Activated T-helper 17 cell treated with anti-CD3 and anti-CD28 coated beads, Interleukin-2, amount 50 U/mL, for 72 hours (primary cell): ENCODE measurements at regions not wholly inside any gene's neighbourhood (a gene's known extent, or its start where the extent isn't known, plus 50 kb on each side); places are given as distances from the start of the nearest gene placed in this dataset.

Experiments used
- ATAC-seq: fragments of 150-1000 bp; cut with Tn5 transposase; replicated peaks from 2 replicates; pipeline ENCODE4 v1.10.0; 2021; ENCODE audit warnings: mild to moderate bottlenecking, moderate library complexity
- H3K27ac Mint-ChIP-seq: one replicate; pipeline ENCODE4 v1.8.0; 2022; ENCODE audit warnings: mixed read lengths
- H3K27me3 Mint-ChIP-seq: one replicate; pipeline ENCODE4 v1.8.0; 2022; ENCODE audit warnings: mixed read lengths
- H3K36me3 Mint-ChIP-seq: one replicate; pipeline ENCODE4 v1.8.0; 2022; ENCODE audit warnings: low read depth, mild to moderate bottlenecking, mixed read lengths
- H3K4me1 Mint-ChIP-seq: one replicate; pipeline ENCODE4 v1.8.0; 2022; ENCODE audit warnings: mixed read lengths
- H3K4me3 Mint-ChIP-seq: one replicate; pipeline ENCODE4 v1.8.0; 2022; ENCODE audit warnings: mild to moderate bottlenecking, mixed read lengths
- H3K9me3 Mint-ChIP-seq: one replicate; pipeline ENCODE4 v1.8.0; 2022; ENCODE audit warnings: mixed read lengths

- no peaks in the 10 kb centered on the region for H3K27me3 Mint-ChIP-seq
- no peaks in the 10 kb centered on the region for H3K9me3 Mint-ChIP-seq
- H3K36me3 Mint-ChIP-seq, result no peaks in the 10 kb centered on the region
- no peak overlapping the region for H3K27ac Mint-ChIP-seq
- H3K4me3 Mint-ChIP-seq, result no peak overlapping the region
- H3K4me1 Mint-ChIP-seq, result no peaks in the 10 kb centered on the region
- ATAC-seq, result no peak
Observed at GRCh38 chr6:42512579-42512978, 51.2 kb upstream of the UBR2 start.

DNA sequence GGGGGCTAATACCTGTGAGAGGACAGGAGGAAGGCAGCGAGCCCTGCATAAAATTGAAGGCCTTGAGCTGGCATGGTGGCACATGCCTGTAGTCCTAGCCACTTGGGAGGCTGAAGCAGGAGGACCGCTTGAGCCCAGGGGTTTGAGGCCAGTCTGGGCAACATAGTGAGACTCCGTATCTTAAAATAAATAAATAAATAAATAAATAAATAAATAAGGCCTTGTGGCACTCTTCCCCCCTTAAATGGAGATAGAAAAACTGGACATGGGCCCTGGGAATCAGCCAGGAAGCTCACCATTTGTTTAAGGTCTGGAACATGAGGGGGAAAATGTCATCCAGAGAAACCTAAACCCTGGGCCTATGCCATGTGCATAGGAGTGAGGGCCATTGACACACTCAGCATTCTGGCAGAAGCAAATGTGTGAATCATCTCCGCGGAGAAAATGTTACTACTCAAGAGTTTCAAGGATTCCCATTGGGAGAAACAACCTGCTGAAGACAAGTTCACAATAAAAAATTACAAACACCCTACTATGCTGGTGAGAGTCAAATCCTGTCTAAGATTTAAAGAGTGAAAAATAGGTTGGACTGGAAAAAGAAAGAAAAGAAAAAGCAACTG lies 51.9 kb upstream of the UBR2 start:
- no peaks in the 10 kb centered on the region for H3K36me3 Mint-ChIP-seq
- peaks cover 3% of the 10 kb centered on the region for H3K27me3 Mint-ChIP-seq
- ATAC-seq, result no peak

DNA sequence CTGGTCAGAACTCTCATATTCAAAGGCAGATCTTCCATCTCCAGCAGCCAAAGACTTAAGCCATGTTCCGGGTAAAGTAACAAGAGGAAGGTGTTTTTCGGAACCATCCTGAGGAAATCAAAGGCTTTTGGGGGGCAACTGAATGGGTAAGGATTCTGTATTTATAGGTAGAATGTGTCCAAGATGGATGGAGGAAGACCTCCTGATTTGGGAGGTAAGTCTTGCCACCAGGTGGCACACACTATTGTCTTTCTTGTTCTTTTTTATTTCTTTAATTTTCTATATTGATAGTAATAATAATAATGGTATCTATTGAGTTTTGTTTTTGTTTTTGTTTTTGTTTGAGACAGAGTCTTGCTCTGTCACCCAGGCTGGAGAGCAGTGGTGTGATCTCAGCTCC lies 53.0 kb upstream of the UBR2 start:
- no peak overlapping the region for H3K27ac Mint-ChIP-seq
- H3K36me3 Mint-ChIP-seq, result no peaks in the 10 kb centered on the region
- no peaks in the 10 kb centered on the region for H3K9me3 Mint-ChIP-seq
- H3K4me3 Mint-ChIP-seq, result no peak overlapping the region
- H3K27me3 Mint-ChIP-seq, result peaks cover 3% of the 10 kb centered on the region
- no peaks in the 10 kb centered on the region for H3K4me1 Mint-ChIP-seq
- ATAC-seq, result no peak

More for the DNA sequence above, 51.9 kb upstream of the UBR2 start:
- H3K9me3 Mint-ChIP-seq, result no peaks in the 10 kb centered on the region
- H3K27ac Mint-ChIP-seq, result no peak overlapping the region
- H3K4me1 Mint-ChIP-seq, result no peaks in the 10 kb centered on the region
- no peak overlapping the region for H3K4me3 Mint-ChIP-seq

- Mint-ChIP-seq H3K27me3 (peaks cover 3% of the 10 kb centered on the region), H3K9me3 (no peaks in the 10 kb centered on the region), H3K36me3 (no peaks in the 10 kb centered on the region), H3K4me3 (no peak overlapping the region), H3K4me1 (no peaks in the 10 kb centered on the region), H3K27ac (no peak overlapping the region)
- peak; percentile 84 for ATAC-seq
Observed at GRCh38 chr6:42509765-42510164, 54.1 kb upstream of the UBR2 start.

GRCh38 chr6:42509256-42509655 lies 54.6 kb upstream of the UBR2 start:
- Mint-ChIP-seq H3K36me3 (no peaks in the 10 kb centered on the region), H3K27ac (no peak overlapping the region), H3K27me3 (peaks cover 3% of the 10 kb centered on the region), H3K4me1 (no peaks in the 10 kb centered on the region), H3K4me3 (no peak overlapping the region), H3K9me3 (no peaks in the 10 kb centered on the region)
- ATAC-seq, result no peak

GRCh38 chr6:42507901-42508300 lies 55.9 kb upstream of the UBR2 start:
- no peaks in the 10 kb centered on the region for H3K36me3 Mint-ChIP-seq
- H3K4me1 Mint-ChIP-seq, result peaks cover 3% of the 10 kb centered on the region
- no peak overlapping the region for H3K4me3 Mint-ChIP-seq
- ATAC-seq, result no peak
- H3K9me3 Mint-ChIP-seq, result no peaks in the 10 kb centered on the region
- H3K27me3 Mint-ChIP-seq, result peaks cover 4% of the 10 kb centered on the region
- no peak overlapping the region for H3K27ac Mint-ChIP-seq

- Mint-ChIP-seq H3K4me1 (peaks cover 6% of the 10 kb centered on the region), H3K9me3 (no peaks in the 10 kb centered on the region), H3K27me3 (peaks cover 6% of the 10 kb centered on the region), H3K27ac (no peak overlapping the region), H3K36me3 (no peaks in the 10 kb centered on the region), H3K4me3 (no peak overlapping the region)
- no peak for ATAC-seq
Observed at GRCh38 chr6:42507195-42507594, 55.5 kb upstream of the TRERF1 start.

GRCh38 chr6:42506070-42506469 lies 54.3 kb upstream of the TRERF1 start:
- no peak overlapping the region for H3K27ac Mint-ChIP-seq
- no peaks in the 10 kb centered on the region for H3K9me3 Mint-ChIP-seq
- H3K27me3 Mint-ChIP-seq, result peaks cover 9% of the 10 kb centered on the region
- H3K4me3 Mint-ChIP-seq, result no peak overlapping the region
- H3K4me1 Mint-ChIP-seq, result peaks cover 11% of the 10 kb centered on the region
- no peak for ATAC-seq
- H3K36me3 Mint-ChIP-seq, result no peaks in the 10 kb centered on the region

GRCh38 chr6:42505385-42505718 lies 53.6 kb upstream of the TRERF1 start:
- Mint-ChIP-seq H3K27me3 (peaks cover 9% of the 10 kb centered on the region), H3K4me1 (peaks cover 11% of the 10 kb centered on the region), H3K4me3 (no peak overlapping the region), H3K36me3 (no peaks in the 10 kb centered on the region), H3K9me3 (no peaks in the 10 kb centered on the region), H3K27ac (no peak overlapping the region)
- peak; percentile 55 for ATAC-seq

DNA sequence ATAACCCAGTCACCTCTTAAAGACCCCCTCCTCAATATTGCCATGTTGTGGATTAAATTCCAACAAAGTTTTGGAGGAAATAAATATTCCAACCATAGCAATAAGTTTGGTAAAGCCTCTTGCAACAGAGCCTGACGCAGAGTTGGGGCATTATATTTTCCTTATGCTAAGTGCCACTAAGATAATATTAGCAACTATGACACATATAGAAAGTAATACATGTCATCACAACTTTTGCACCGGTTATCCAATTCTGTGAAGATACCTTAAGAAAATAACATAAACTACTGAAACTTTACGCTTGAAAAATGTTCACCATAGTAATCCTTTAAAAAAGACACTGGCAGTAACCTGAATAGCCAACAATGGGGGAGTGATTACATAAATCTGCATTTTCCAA lies 52.2 kb upstream of the TRERF1 start:
- Mint-ChIP-seq H3K36me3 (no peaks in the 10 kb centered on the region), H3K9me3 (no peaks in the 10 kb centered on the region), H3K27ac (no peak overlapping the region), H3K4me3 (no peak overlapping the region), H3K4me1 (peaks cover 11% of the 10 kb centered on the region), H3K27me3 (peaks cover 9% of the 10 kb centered on the region)
- no peak for ATAC-seq

GRCh38 chr6:42502990-42503389 lies 51.3 kb upstream of the TRERF1 start:
- Mint-ChIP-seq H3K27ac (peak overlapping the region; percentile 13), H3K4me3 (no peak overlapping the region), H3K36me3 (no peaks in the 10 kb centered on the region), H3K4me1 (peaks cover 11% of the 10 kb centered on the region), H3K27me3 (peaks cover 11% of the 10 kb centered on the region), H3K9me3 (no peaks in the 10 kb centered on the region)
- ATAC-seq, result peak; percentile 70

GRCh38 chr6:42502127-42502526 lies 50.4 kb upstream of the TRERF1 start:
- H3K27me3 Mint-ChIP-seq, result peaks cover 12% of the 10 kb centered on the region
- peak; percentile 70 for ATAC-seq
- no peaks in the 10 kb centered on the region for H3K36me3 Mint-ChIP-seq
- H3K4me3 Mint-ChIP-seq, result no peak overlapping the region
- peaks cover 11% of the 10 kb centered on the region for H3K4me1 Mint-ChIP-seq
- H3K9me3 Mint-ChIP-seq, result no peaks in the 10 kb centered on the region
- H3K27ac Mint-ChIP-seq, result peak overlapping the region; percentile 13
